HCT116 (cell line): ENCODE measurements at regions not wholly inside any gene's neighbourhood (a gene's known extent, or its start where the extent isn't known, plus 50 kb on each side); places are given as distances from the start of the nearest gene placed in this dataset.

Experiments
- ATAC-seq: fragments of 200-7000 bp; cut with Tn5 transposase; 2 replicates; pipeline ENCODE4 v1.9.1; 2020; ENCODE audit warnings: mild to moderate bottlenecking, moderate library complexity
- BruUV-seq: library from RNA; stranded (reverse); fragments of 400-500 nt; replicated peaks from 2 replicates; lab custom pipeline; 2021; lab: Mats Ljungman, UMichigan
- CTCF ChIA-PET: fragments of 300-600 bp; sonication (Branson Sonifier 250); formaldehyde crosslinking; loops from one replicate; lab custom pipeline; 2021; ENCODE audit warnings: antibody characterized with exemption; lab: Charles Lee
- POLR2A ChIA-PET: fragments of 300-600, 350-600 bp; sonication (Branson Sonifier 250); formaldehyde crosslinking; loops from one replicate; lab custom pipeline; 2021; ENCODE audit warnings: antibody characterized with exemption; lab: Charles Lee
- RAD21 ChIA-PET, 2 experiments: fragments of 300-600 bp; sonication (Branson Sonifier 250); formaldehyde crosslinking; loops; one replicate each; lab custom pipeline; 2023; ENCODE audit warnings: low total read pairs in 2 of 2; ENCODE audit not compliant: uncharacterized antibody in 2 of 2, unreplicated experiment in 2 of 2, low non-redundant PET in 1 of 2; lab: Charles Lee
- DNase-seq: peaks from one replicate; pipeline ENCODE4 v3.0.0-alpha.2; 2010; ENCODE audit warnings: low read depth, low spot score
- H2AFZ ChIP-seq: fragments of 200-600 bp; shearing (Covaris generic), sonication (generic); 2 replicates; pipeline ENCODE4 v1.6.1; 2017; ENCODE audit warnings: low read depth, mixed run types, mixed read lengths, antibody characterized with exemption, low read length; ENCODE audit not compliant: poor library complexity, severe bottlenecking
- H3K27ac ChIP-seq: 2 replicates; pipeline ENCODE4 v1.5.1; 2012; ENCODE audit warnings: low read depth, low read length
- H3K27me3 ChIP-seq: fragments of 200-600 bp; sonication (generic); 2 replicates; pipeline ENCODE4 v1.6.1; 2016; ENCODE audit warnings: mixed run types, low read length, mixed read lengths; ENCODE audit not compliant: insufficient read depth
- H3K36me3 ChIP-seq, 2 experiments: fragments of 200-500 bp in 1 of 2; fragments of 200-600 bp in 1 of 2; sonication (Bioruptor generic) in 1 of 2; sonication (generic) in 1 of 2; 2 replicates each; pipeline versions ENCODE4 v1.5.1 to v1.6.1; 2014 to 2016; ENCODE audit warnings: low read length in 2 of 2, inconsistent platforms in 1 of 2, mixed read lengths in 1 of 2, mixed run types in 1 of 2; ENCODE audit not compliant: insufficient read depth in 2 of 2, control insufficient read depth in 1 of 2
- H3K4me1 ChIP-seq, 2 experiments: fragments of 200-600 bp in 1 of 2; sonication (generic) in 1 of 2; 2 replicates each; pipeline versions ENCODE4 v1.5.1 to v1.6.1; 2012 to 2017; ENCODE audit warnings: low read length in 2 of 2, inconsistent platforms in 1 of 2, mild to moderate bottlenecking in 1 of 2, mixed read lengths in 1 of 2, mixed run types in 1 of 2, moderate library complexity in 1 of 2; ENCODE audit not compliant: insufficient read depth in 2 of 2, control insufficient read depth in 1 of 2
- H3K4me2 ChIP-seq: fragments of 200-600 bp; sonication (generic); 2 replicates; pipeline ENCODE4 v1.6.1; 2017; ENCODE audit warnings: mixed run types, low read length, mixed read lengths
- H3K4me3 ChIP-seq, 2 experiments: fragments of 200-600 bp in 1 of 2; sonication (generic) in 1 of 2; replicated peaks in 1 of 2; 2 replicates each; pipeline ENCODE4 v1.5.1; 2011 to 2016; ENCODE audit warnings: low read length in 2 of 2, control low read depth in 1 of 2, low read depth in 1 of 2, mild to moderate bottlenecking in 1 of 2, mixed read lengths in 1 of 2, mixed run types in 1 of 2
- H3K79me2 ChIP-seq: fragments of 200-600 bp; sonication (generic); 2 replicates; pipeline ENCODE4 v1.6.1; 2017; ENCODE audit warnings: mild to moderate bottlenecking, mixed run types, low read length, moderate library complexity, mixed read lengths; ENCODE audit not compliant: insufficient read depth
- H3K9ac ChIP-seq: fragments of 200-600 bp; sonication (generic); 2 replicates; pipeline ENCODE4 v1.6.1; 2016; ENCODE audit warnings: low read length, mixed read lengths
- H3K9me2 ChIP-seq: fragments of 200-600 bp; sonication (generic), shearing (Covaris generic); 2 replicates; pipeline ENCODE4 v1.6.1; 2017; ENCODE audit warnings: mixed run types, mild to moderate bottlenecking, moderate library complexity; ENCODE audit not compliant: insufficient read depth
- H3K9me3 ChIP-seq, 2 experiments: fragments of 200-500 bp in 1 of 2; fragments of 200-600 bp in 1 of 2; sonication (Bioruptor generic) in 1 of 2; sonication (generic) in 1 of 2; 2 replicates each; pipeline ENCODE4 v1.6.1; 2014 to 2017; ENCODE audit warnings: low read length in 2 of 2, mixed read lengths in 2 of 2, inconsistent platforms in 1 of 2, low read depth in 1 of 2, mild to moderate bottlenecking in 1 of 2, mixed run types in 1 of 2, moderate library complexity in 1 of 2; ENCODE audit not compliant: control insufficient read depth in 1 of 2, insufficient read depth in 1 of 2
- H4K20me1 ChIP-seq: fragments of 200-600 bp; sonication (generic), shearing (Covaris generic); 2 replicates; pipeline ENCODE4 v1.6.1; 2017; ENCODE audit warnings: mixed run types, mild to moderate bottlenecking, moderate library complexity; ENCODE audit not compliant: insufficient read depth
- EGR1 ChIP-seq: IDR thresholded peaks from 2 replicates; pipeline ENCODE4 v1.6.1; 2012; ENCODE audit warnings: low read depth
- POLR2A ChIP-seq: IDR thresholded peaks from 2 replicates; pipeline ENCODE4 v1.7.0; 2011; ENCODE audit warnings: borderline replicate concordance; ENCODE audit not compliant: insufficient read depth, insufficient read length; ENCODE audit errors: extremely low read depth
- SIN3A ChIP-seq: IDR thresholded peaks from 2 replicates; pipeline ENCODE4 v1.6.1; 2012; ENCODE audit warnings: low read depth
- SP1 ChIP-seq: IDR thresholded peaks from 2 replicates; pipeline ENCODE4 v1.6.1; 2012; ENCODE audit warnings: low read depth
- TCF7L2 ChIP-seq: IDR thresholded peaks from 2 replicates; pipeline ENCODE4 v1.7.0; 2011; ENCODE audit warnings: borderline replicate concordance, inconsistent platforms; ENCODE audit not compliant: insufficient read depth, insufficient read length; ENCODE audit errors: extremely low read depth
- ZFX ChIP-seq: fragments of 450-650 bp; IDR thresholded peaks from 2 replicates; pipeline ENCODE4 v1.6.1; 2017
- ZNF274 ChIP-seq: fragments of 200-500 bp; sonication (Bioruptor generic); IDR thresholded peaks from 2 replicates; pipeline ENCODE4 v1.6.1; 2014; ENCODE audit warnings: mild to moderate bottlenecking, low read depth, low read length, inconsistent platforms
- intact Hi-C: fragments of 100-400 bp; cut with micrococcal nuclease; formaldehyde crosslinking; loops from 2 replicates; pipeline ENCODE4 v1.10.0; 2022
- TF ChIP-seq, protein P1 (sequence below), 3 experiments: fragments of 200-600 bp in 1 of 3; sonication (generic) in 1 of 3; IDR thresholded peaks in 2 of 3; conservative IDR thresholded peaks in 1 of 3; 2 replicates each; pipeline ENCODE4 v1.5.1; 2012 to 2017; ENCODE audit warnings: low read depth in 2 of 3, low read length in 2 of 3, antibody characterized with exemption in 1 of 3, borderline replicate concordance in 1 of 3, control low read depth in 1 of 3, mild to moderate bottlenecking in 1 of 3, mixed read lengths in 1 of 3, mixed run types in 1 of 3, moderate library complexity in 1 of 3; ENCODE audit not compliant: insufficient read depth in 1 of 3
- TF ChIP-seq, protein P2 (sequence below): IDR thresholded peaks from 2 replicates; pipeline ENCODE4 v1.6.1; 2011; ENCODE audit warnings: mild to moderate bottlenecking, low read length, moderate library complexity; ENCODE audit not compliant: insufficient replicate concordance; ENCODE audit errors: extremely low read depth
- TF ChIP-seq, protein P3 (sequence below): IDR thresholded peaks from 2 replicates; pipeline ENCODE4 v1.6.1; 2012

DNA sequence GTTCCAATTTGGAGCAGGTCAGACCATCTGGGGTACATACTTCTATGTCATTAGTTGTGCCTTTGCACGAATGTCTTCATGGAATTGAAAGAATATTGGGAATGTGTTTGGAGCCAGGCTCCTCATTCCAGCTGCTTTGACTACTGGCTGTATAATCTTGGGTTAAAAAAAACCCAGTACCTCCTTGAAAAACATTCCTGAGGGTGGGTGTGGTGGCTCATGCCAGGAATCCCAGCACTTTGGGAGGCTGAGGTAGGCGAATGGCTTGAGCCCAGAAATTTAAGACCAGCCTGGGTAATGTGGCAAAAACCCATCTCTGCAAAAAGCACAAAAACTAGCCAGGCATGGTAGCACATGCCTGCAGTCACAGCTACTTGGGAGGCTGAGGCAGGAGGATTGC is 125.6 kb downstream of the TTC8 start:
- intact Hi-C loops: no loop called here
- BruUV-seq: no TSS peak
- Histone ChIP-seq H3K79me2 (no peaks in the 10 kb centered on the region), H3K27me3 (no peaks in the 10 kb centered on the region), H3K4me2 (no peak overlapping the region), H3K27ac (no peak overlapping the region), H3K4me3 (no peak overlapping the region), H3K9me2 (no peaks in the 10 kb centered on the region), H4K20me1 (no peaks in the 10 kb centered on the region), H3K9me3 (peaks cover 3 to 5% of the 10 kb centered on the region in 2 experiments; a peak in 2 of 4 replicates), H2AFZ (no peak overlapping the region), H3K36me3 (no peaks in the 10 kb centered on the region), H3K4me1 (no peaks in the 10 kb centered on the region), H3K9ac (no peak overlapping the region)
- CTCF ChIA-PET: no interaction called here
- RAD21 ChIA-PET: no interaction called here
- no peak for ATAC-seq
- no peak for DNase-seq
- TF ChIP-seq ZNF274 (no peak), ZFX (no peak), POLR2A (no peak), SIN3A (no peak), SP1 (no peak), EGR1 (no peak), TCF7L2 (no peak)
- TF ChIP-seq, protein P1, sequence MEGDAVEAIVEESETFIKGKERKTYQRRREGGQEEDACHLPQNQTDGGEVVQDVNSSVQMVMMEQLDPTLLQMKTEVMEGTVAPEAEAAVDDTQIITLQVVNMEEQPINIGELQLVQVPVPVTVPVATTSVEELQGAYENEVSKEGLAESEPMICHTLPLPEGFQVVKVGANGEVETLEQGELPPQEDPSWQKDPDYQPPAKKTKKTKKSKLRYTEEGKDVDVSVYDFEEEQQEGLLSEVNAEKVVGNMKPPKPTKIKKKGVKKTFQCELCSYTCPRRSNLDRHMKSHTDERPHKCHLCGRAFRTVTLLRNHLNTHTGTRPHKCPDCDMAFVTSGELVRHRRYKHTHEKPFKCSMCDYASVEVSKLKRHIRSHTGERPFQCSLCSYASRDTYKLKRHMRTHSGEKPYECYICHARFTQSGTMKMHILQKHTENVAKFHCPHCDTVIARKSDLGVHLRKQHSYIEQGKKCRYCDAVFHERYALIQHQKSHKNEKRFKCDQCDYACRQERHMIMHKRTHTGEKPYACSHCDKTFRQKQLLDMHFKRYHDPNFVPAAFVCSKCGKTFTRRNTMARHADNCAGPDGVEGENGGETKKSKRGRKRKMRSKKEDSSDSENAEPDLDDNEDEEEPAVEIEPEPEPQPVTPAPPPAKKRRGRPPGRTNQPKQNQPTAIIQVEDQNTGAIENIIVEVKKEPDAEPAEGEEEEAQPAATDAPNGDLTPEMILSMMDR (IDR thresholded peaks at IDR 0.05 in 2 of 3, conservative IDR thresholded peaks at IDR 0.05 in 1 of 3; ENCODE audit: borderline replicate concordance in 1 of 3, insufficient read depth in 1 of 3, low read depth in 2 of 3, low read length in 2 of 3): no peak
- TF ChIP-seq, protein P2, sequence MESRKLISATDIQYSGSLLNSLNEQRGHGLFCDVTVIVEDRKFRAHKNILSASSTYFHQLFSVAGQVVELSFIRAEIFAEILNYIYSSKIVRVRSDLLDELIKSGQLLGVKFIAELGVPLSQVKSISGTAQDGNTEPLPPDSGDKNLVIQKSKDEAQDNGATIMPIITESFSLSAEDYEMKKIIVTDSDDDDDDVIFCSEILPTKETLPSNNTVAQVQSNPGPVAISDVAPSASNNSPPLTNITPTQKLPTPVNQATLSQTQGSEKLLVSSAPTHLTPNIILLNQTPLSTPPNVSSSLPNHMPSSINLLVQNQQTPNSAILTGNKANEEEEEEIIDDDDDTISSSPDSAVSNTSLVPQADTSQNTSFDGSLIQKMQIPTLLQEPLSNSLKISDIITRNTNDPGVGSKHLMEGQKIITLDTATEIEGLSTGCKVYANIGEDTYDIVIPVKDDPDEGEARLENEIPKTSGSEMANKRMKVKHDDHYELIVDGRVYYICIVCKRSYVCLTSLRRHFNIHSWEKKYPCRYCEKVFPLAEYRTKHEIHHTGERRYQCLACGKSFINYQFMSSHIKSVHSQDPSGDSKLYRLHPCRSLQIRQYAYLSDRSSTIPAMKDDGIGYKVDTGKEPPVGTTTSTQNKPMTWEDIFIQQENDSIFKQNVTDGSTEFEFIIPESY: no peak
- TF ChIP-seq, protein P3, sequence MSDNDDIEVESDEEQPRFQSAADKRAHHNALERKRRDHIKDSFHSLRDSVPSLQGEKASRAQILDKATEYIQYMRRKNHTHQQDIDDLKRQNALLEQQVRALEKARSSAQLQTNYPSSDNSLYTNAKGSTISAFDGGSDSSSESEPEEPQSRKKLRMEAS: no peak
- POLR2A ChIA-PET: no interaction called here
